ENCODE measurements at regions not wholly inside any gene's neighbourhood (a gene's known extent, or its start where the extent isn't known, plus 50 kb on each side); places are given as distances from the start of the nearest gene placed in this dataset.

- TF ChIP-seq POLR2A (IDR thresholded peaks at IDR 0.05; ENCODE audit: low read depth, low read length) (no peak), MAX (IDR thresholded peaks at IDR 0.05; ENCODE audit: insufficient read depth, insufficient read length) (no peak), CTCF (IDR thresholded peaks at IDR 0.05; ENCODE audit: extremely low read depth in 1 of 2, insufficient read depth in 1 of 2, low read depth in 1 of 2, low read length in 2 of 2) (no peak), JUN (IDR thresholded peaks at IDR 0.05; ENCODE audit: borderline replicate concordance, insufficient read depth, insufficient read length, low read depth) (no peak), POLR2AphosphoS5 (IDR thresholded peaks at IDR 0.05; ENCODE audit: insufficient read depth, low read depth, low read length) (no peak), FOS (IDR thresholded peaks at IDR 0.05; ENCODE audit: borderline replicate concordance, insufficient read depth, low read length) (no peak), EZH2 (IDR thresholded peaks at IDR 0.05; ENCODE audit: borderline replicate concordance, low read depth, low read length, severe bottlenecking) (no peak)
These were observed 99.5 kb downstream of the MAFB start for GRCh38 chr20:40589581-40589980.
